ENCODE measurements at regions not wholly inside any gene's neighbourhood (a gene's known extent, or its start where the extent isn't known, plus 50 kb on each side); places are given as distances from the start of the nearest gene placed in this dataset.
"Not testable (repeated sequence)": the region's sequence is repeated elsewhere in the genome, so short reads cannot be mapped to it uniquely, and the experiment has no call there.

DNA sequence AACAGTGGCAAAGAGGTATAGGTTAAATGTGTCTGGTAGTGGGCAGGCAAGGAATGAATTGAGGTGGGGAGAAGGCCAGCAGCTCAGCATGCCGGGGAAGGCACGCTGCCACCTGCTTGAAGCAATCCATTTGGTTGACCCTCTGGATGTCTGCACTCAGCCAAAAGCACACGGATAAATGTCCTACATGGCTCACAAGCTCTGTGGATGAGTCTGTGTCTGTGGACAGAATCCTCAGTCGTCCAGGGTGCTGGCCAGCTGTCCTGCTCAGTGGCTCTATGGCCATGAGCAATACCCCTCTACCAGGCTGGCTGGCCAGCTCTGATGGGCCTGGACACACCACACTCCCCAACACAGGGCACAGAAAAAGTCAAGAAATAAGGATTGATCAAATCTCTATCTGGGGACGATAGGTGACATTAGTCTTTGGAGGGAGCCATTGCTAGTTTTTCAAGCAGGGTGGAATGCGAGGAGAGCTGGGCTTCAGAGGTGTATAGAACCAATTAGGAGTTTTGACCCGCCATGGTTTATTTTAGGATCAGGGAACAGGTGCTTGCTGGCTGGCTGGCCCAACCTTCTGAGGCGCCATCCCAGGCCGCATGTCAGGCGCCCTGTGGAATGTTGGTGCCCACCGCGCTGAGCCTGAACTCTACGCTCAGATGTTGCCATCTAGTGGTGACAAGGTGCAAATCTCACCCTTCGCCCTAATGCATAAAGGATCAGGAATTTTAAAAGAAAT is 493.4 kb downstream of the TNS3 start:
- DNase-seq: peak; percentile 2

DNA sequence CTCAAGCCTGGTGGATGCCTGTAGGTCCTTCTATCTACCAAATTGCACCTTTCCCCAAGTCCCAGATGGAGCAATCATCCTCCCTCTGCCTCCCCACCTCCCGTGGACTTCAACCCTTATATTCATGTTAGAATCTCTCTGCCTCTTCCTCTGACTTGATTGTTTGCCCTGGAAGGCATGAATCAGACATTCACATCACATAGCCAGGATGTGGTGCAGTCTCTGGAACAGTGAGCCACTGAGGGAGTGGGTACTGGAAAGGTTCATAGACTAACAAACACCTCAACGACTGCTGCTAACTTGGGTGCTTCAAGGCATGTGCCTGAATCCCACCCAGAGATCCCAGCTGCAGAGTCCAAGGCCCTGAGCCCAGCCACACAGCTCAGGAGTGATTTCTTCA is 494.0 kb downstream of the TNS3 start:
- no peak for DNase-seq

DNA sequence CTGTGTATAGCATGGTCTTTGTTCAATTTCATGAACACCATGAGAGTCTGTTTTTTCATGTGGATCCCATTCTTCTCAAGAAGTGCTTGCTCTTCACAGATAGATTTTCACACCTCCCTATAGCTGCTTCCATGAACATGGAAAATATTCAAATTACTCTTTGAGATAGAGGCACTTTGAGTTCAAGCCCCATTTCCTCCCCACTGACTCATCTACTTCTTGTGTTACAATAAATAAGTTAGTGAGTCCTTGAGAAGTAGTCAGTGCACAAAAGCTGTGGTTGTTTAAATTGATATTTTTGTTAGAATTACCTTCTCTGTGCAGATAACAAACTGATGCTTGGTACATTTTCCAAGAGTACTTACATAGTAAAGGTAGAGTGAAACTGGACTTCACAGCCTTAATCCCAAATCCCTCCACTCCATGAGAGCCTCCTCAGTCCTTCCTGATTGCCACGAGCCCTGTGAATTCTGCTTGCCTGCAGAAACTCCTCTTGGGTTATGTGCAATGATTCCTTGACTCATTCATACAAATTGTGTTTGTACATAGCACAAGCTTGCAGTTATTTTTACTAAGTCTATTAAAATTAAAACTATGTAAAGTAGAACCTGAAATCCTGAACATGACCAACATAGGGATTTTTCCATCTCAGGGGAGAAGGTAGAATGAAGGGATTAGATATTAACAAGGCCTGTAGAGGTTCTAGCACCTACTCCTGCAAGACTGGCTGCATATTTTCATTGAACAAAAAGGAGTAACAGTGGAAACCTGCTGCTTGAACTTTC is 496.2 kb downstream of the TNS3 start:
- no peak for DNase-seq

DNA sequence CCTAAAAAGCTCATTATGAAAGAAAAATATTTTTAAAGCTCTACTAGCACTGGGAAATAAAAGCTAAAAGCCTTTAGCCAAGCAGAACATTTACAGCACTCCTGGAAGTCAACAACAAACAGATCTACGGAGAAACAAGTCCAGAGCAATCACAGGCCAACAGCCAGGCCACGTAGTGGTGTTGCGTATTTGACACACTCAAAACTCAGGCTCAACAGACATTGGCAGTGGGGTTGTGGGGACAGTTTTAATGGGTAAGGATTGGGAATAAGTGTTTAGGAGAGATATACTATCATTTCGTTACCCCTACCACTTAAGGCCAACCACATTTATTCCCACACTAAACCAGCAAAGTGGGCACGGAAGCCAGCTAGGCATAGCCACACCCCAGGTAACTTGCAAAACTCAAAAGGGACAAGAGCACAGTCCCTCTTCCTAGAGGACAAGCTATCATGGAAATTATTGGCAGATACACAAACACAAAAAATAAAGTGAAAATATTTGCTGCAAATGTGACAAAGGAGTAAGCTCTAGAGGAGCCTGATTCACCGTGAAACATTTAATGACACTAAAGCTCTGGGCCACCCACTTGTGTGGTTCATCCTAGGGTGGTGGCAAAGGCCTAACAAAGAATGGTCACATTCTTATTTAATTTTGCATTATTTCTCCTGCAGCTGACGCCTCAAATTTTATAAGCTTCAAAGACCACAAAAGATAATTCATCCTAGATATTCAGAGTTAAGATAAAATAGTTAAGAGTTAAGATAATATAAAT is 498.2 kb downstream of the TNS3 start:
- DNase-seq: no peak

DNA sequence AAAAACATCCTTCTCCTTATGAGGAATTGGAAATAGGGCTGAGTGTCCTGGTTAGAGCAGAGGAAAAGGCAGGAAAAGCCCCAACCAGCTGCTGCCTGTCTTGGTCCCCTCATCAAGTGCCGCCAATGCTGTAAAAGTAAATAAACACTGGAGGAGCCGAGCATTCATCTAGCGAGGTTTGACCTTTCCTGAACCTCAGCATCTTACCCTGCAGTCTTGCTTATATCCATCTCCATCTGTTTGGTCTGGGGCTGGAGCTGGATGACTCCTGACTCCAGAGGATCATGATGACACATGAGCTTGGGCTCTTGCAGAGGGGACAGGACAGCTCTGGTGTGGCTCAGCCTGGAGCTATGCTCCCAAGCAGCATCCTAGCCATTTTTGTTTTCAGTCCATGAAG is 501.1 kb downstream of the TNS3 start:
- no peak for DNase-seq

DNA sequence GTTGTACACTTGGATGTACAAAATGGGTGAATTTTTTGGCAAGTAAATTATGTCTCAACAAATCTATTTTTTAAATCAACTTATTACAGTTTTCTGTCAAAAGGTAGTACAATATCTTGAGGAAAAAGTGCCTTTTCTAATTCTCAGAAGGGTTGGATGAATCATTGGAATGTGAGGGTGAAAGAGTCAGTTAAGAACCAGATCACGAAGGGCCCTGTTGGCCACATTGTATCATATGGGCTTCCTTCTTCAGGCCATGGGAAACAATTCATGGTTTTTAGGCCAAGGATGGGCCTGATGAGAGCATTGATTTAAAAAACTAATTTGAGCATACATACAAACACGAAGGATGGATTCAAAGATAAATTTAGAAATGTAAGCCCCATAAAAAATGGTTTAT is 503.7 kb downstream of the TNS3 start:
- no peak for DNase-seq

DNA sequence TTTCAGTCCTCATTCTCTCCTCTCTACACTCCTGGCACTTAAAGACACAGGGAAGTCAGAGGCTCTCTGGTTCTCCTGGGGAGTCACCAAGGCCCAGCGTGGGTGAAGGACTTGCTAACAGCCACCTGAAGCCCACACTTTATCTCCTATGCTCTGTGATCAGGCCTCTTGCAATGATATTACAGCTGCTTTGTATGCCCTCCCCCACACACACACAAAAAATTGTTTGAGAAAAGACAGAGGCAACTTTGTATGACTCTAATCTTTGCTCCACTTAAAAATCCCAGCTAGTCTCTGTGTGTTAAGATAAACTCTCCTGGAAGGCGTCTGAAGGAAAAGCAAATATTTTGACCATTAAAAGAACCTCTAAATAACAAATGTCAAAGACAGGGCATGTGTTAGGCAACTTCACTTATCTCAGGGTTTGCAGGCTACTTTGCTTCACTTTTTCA is 507.2 kb downstream of the TNS3 start:
- no peak for DNase-seq

DNA sequence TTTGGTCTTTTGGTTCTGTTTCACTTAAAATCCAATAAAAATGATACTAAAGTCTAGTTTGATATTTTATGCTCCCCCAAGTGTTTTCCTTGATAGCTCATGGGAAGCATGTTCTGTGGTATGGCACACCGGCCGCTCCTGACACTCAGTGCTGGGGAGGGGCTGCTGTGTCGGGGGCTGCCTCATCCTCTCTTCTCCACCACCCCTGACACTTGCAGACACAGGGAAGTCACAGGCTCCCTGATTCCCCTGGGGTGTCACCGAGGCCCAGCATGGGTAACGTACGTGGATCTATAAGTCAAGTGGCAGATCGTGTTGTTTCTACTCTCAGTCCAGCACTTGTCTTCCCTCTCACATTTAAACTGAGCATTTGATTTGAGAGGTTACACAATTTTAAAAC is 508.6 kb downstream of the TNS3 start:
- no peak for DNase-seq

DNA sequence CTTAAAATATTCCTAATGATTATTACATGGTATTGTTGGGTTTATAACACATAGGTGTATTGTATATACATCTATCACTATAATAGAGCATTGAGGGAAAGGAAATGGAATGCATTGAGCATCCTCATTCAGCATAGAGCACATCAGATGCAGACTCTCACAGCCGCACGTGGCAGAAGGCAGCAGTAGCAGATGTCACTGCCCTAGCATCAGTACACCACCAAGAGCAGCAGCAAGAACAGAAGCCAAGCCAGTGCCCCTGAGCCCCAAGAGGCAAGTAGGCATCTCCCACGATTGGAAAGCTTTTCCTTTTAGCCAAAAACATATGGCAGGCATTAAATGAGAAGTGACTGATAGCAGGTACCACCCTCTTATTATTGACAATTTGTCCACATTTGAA is 510.0 kb downstream of the TNS3 start:
- no peak for DNase-seq

DNA sequence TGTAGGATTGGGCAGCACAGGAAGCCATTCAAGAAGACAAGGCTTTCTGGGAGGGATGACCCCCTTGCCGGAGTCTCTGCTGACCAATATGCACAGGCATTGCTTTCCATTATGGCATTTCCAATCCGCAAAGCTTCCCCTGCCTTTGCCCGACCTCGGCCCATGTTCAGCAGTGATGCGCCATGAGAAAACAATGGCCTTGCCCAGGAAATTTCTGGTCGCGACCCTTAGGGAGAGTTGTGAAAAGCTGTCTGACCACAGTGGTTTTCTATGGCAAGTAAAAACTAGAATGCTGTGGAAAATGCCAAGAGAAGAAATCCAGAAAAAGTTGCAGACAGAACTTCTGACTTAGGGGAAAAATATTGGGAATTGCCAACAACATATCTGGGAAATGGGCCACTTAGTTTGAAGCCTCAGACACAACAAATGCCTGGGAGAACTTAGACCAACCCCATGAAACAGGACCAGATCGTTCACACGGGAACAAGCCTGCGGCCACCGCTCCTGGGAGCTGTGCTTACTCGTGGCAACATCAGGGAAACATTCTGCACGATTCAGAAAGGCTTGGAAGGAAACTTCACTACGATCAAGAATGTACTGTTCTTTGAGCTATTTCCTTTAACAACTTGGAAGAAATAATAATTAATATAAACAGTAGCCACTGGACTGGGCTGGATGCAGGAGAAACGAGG is 512.4 kb downstream of the TNS3 start:
- DNase-seq: no peak

DNA sequence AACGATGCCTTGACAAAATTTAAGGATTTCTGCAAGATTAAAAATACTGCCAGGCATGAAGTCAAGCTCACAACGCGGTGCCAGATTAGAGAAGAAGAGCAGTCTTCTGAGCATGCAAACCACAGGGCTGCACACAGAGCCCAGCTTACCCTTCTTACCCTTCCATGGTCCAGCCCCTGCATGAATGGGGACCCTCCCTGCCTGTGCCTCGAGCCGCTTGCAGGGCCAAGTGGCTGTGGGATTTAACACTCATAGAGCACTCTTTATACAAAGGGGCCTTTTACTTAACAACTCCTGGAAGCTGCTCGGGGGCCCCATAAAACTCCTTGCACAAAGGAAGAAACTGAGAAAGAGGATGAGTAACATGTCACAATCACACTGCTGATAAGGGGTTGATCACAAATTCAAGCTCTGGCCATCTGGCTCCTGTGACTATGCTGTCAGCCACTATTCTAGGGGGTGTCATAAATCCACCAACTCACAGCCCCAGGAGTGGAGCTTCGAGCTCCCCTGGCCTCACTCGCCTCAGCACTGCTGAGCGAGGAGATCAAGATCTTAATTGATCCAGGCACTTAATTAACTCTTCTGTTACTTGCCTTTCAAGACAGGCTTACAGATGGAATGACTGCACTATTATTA is 514.8 kb downstream of the TNS3 start:
- DNase-seq: no peak

DNA sequence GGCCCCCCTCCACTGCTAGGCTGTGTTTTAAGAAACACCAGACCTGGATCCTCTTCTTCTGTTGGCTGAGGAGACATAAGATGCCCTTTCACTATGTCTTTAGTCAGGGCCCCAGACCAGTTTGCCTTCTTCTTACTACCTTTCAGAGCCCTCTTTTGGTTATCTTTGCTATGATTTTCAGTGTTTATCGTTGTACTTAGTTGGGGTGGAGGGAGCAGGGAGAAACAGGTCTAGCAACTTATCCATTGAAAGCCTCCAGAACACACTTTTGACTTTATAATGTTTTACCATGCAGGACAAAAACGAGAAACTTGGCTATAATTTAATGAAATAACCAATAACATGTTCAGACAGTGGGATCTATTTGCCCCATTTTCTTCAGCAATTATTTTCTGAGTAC is 525.2 kb downstream of the TNS3 start:
- no peak for DNase-seq

DNA sequence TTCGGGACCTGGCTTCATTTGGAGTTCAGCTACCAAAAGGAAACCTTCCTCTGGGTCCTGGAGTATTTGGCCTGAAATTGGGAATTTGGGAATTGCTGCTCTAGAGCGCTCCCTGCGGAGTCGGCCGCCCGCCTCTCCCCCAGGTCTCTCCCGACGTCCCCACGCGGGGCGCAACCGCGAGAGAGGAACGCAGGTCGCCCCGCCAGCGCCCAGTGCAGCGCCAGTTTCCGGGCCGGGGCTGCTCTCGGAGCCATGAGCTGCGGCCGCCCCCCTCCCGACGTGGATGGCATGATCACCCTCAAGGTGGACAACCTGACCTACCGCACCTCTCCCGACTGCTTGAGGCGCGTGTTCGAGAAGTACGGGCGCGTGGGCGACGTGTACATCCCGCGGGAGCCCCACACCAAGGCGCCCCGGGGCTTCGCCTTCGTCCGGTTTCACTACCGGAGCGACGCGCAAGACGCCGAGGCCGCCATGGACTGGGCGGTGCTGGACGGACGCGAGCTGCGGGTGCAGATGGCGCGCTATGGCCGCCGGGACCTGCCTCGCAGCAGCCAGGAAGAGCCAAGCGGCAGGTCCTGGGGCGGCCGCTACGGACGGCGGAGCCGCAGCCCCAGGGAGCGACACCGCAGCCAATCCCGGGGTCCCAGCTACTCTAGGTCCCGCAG is 529.2 kb downstream of the TNS3 start:
- not testable (repeated sequence) for DNase-seq

DNA sequence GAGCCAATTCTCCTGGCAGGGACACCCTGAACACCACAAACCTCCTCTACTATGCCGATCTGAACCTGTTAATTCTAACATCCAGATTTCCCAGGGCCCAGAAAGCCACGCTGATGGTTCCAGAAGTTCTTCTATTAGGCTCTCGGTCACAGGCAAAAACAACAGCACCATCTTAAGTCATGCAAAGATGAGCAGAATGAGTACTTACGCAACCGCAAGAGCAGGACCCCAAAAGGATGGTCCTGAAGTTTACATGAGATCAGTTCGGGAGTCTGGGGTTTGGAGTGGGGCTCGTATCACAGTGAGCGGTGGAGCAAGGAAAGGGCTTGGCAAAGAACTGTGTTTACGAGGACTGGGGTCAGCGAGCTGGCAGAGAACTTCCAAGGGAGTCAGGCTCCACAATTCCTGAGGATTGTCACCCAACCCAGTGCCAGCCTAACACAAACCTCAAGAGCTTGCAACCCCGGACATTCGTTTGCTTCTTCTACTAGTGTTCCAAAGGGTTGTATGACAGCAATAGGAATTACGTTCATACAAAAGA is 532.6 kb downstream of the TNS3 start:
- no peak for DNase-seq

DNA sequence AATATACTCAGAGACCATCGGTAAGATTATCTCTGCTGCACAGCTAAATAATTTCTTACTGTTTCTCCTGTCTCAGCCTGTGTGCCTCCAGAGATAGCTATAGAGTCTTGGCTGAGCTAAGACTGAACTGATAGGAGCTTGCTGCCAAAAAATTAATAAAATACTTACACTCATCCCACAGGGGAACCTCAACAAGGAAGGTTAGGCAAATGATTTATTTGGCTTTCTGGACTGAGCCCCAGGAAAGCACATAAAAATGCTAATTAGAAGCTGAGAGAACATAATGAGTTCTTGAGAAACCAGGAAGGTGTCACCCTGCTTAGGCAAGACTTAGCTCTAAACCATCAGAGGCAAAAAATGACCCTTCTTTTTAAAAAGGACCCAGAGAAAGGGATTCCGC is 534.5 kb downstream of the TNS3 start:
- no peak for DNase-seq

DNA sequence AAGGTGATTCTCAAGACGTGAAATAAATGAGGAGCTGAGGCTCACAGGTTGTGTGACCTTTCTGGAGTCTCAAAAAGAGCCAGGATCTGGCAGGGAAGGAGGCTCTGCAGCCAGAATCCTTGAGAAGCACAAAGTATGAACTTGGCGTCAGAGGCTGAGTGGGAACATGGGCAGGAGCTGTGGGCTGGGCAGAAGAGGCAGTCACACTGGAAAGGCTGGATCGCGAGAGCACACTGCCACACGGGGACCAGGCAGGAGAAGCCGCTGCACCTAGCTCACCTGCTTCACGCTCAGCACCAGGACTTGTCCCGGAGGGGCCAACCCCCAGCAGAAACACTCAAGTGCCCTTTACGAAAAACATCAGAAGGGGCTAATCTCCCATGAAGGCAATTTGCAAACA is 535.0 kb downstream of the TNS3 start:
- DNase-seq: no peak

DNA sequence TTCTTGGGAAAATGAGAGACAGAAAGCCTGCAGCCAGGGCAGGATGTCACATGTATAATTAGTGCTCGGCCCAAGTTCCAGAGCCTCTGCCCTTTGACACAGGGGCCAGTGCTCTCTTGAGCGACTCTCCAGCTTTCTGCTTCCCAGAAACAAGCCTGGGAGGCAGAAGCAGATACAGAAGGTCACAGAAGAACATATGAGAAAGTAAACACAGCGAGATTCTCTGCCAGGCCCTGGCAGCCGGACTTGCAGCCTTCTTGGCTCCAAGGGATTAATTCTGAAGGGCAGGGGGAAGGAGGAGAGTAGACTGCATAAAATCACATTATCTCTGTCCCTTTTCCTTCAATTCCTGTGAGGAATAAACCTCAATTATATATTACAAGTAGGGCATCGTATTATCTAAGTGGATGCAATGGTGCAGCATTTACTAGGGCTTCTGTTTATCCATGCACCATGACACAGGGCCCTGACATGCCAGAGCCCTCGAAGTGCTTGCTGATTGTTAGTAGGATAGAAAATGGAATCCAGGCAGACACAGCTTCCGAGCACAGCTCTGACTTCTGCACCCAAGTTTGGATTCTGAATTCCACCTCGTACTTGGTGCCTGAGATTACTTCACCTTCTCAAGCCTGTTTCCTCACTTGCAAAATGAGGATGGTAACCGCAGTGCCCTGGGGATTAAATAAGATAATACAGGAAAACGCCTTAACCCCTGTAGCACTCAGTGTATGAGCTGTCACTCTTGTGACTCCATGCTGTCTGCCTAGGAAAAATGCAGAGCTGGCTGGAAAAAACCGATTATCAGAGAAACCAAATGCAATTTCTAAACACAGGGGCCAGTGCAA is 536.5 kb downstream of the TNS3 start:
- no peak for DNase-seq

DNA sequence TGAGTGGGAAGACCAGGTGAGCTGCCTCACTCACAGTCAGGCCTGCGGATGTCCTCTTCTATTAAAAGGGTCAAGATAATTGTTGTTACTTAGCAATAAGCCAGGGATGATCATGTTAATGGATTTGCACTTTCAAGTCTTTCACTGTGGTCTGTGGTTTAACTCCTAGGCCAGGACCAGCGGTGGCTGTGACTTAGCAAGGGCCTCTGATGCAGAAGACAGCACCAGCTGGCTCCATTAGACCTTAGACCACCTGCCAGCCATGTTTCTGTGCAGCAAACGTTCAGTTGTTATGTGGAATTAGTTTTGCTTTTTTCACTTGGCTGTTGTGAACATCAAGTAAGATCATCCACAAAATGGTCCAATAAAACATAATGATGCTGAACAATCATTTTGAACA is 537.3 kb downstream of the TNS3 start:
- no peak for DNase-seq

DNA sequence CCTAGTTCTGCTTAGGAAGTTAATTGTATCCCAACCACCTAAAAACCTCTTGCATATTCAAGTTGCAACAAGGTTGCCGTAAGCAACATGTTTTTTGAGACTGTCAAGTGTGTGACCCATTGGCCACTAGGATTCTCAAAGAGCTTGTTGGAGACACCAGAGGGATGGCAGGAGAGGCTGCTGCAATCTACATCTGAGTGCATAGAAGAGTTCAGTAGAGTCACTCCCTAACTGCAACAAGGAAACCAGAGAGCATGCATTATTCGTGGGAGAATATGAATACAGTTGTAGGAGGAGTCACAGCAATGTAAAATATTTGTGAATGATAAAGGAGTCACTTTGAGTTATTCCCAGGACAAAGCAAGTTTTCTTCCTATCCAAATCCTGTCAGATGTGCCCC is 538.6 kb downstream of the TNS3 start:
- no peak for DNase-seq

DNA sequence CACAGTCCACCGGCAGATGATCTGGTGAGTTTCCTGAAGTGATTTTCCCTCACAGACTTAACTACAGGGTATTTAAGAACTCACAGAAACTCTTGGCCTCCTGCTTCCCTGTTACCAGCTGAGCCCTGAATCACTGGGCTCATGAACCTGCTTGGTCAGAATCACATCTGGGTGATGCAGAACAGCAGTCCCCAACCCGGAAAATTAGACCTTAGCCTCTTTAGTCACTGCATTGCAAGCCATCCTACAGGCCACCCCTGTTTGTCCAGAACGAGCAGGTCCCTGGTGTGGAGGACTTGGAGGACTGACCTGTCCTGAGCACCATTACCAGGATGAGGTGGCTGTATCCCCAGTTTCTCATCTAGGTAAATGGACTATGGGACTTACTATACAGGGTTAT is 539.2 kb downstream of the TNS3 start:
- no peak for DNase-seq
